Spleen (tissue), 11 donors: ENCODE measurements at regions not wholly inside any gene's neighbourhood (a gene's known extent, or its start where the extent isn't known, plus 50 kb on each side); places are given as distances from the start of the nearest gene placed in this dataset.

ENCODE experiments used
- DNase-seq: peaks from one replicate; pipeline ENCODE4 v3.0.0-alpha.2; 2020
- H3K27ac ChIP-seq, 8 donors: fragments of 200-600 bp; sonication (generic) in 7 of 8; 1 replicate in 4 of 8; 2 replicates in 4 of 8; pipeline versions ENCODE4 v1.5.0 to v1.8.0; 2016 to 2021; ENCODE audit warnings: inconsistent platforms in 4 of 8, mild to moderate bottlenecking in 4 of 8, moderate library complexity in 1 of 8
- H3K27me3 ChIP-seq, 7 donors: fragments of 200-600 bp; sonication (generic) in 6 of 7; replicated peaks in 1 of 7; 1 replicate in 4 of 7; 2 replicates in 3 of 7; pipeline versions ENCODE4 v1.5.0 to v1.8.0; 2016 to 2021; ENCODE audit warnings: inconsistent platforms in 3 of 7, mild to moderate bottlenecking in 1 of 7
- H3K36me3 ChIP-seq, 6 donors: fragments of 200-600 bp; sonication (generic) in 5 of 6; 1 replicate in 4 of 6; 2 replicates in 2 of 6; pipeline versions ENCODE4 v1.5.0 to v1.8.0; 2016 to 2021; ENCODE audit warnings: inconsistent platforms in 2 of 6
- H3K4me1 ChIP-seq, 6 donors: fragments of 200-600 bp; sonication (generic) in 5 of 6; 1 replicate in 3 of 6; 2 replicates in 3 of 6; pipeline versions ENCODE4 v1.5.0 to v1.8.0; 2016 to 2021; ENCODE audit warnings: inconsistent platforms in 3 of 6
- H3K4me3 ChIP-seq, 8 donors: fragments of 200-600 bp; sonication (generic) in 7 of 8; 1 replicate in 4 of 8; 2 replicates in 4 of 8; pipeline versions ENCODE4 v1.5.0 to v1.8.0; 2016 to 2021; ENCODE audit warnings: inconsistent platforms in 4 of 8, mild to moderate bottlenecking in 4 of 8, moderate library complexity in 2 of 8
- H3K9me3 ChIP-seq, 8 donors: fragments of 200-600 bp; sonication (generic) in 7 of 8; 1 replicate in 4 of 8; 2 replicates in 4 of 8; pipeline versions ENCODE4 v1.5.0 to v1.8.0; 2016 to 2021; ENCODE audit warnings: inconsistent platforms in 4 of 8
- POLR2A ChIP-seq, 3 donors: fragments of 450-650 bp; IDR thresholded peaks; one replicate each; pipeline ENCODE4 v1.5.1; 2017; ENCODE audit warnings: antibody characterized with exemption in 3 of 3, mild to moderate bottlenecking in 1 of 3
- POLR2AphosphoS5 ChIP-seq, 3 donors: sonication (generic); formaldehyde crosslinking; IDR thresholded peaks; one replicate each; pipeline ENCODE4 v1.5.1; 2017; ENCODE audit warnings: antibody characterized with exemption in 3 of 3
- WGBS, 5 donors: extraction: QIAGEN DNeasy Blood & Tissue Kit in 3 of 5; methylation state at CpG; one replicate each; pipeline versions ENCODE4 v1.1.5 to v1.1.7; 2013 to 2018; 5-methylcytosine and 5-hydroxymethylcytosine counted together
- intact Hi-C: fragments of 100-400 bp; cut with DNase I; formaldehyde crosslinking; loops from one replicate; pipeline ENCODE4 v1.15.0; 2023; ENCODE audit warnings: low total_unique reads
- TF ChIP-seq, protein P1 (sequence below), 11 experiments: fragments of 200-600 bp in 7 of 11; fragments of 450-650 bp in 4 of 11; sonication (generic) in 4 of 11; IDR thresholded peaks in 8 of 11; conservative IDR thresholded peaks in 3 of 11; 1 replicate in 7 of 11; 2 replicates in 4 of 11; pipeline versions ENCODE4 v1.4.0 to v1.8.0; 2016 to 2021; ENCODE audit warnings: antibody characterized with exemption in 11 of 11, inconsistent platforms in 4 of 11, mild to moderate bottlenecking in 1 of 11
- donor health status: healthy with polysubstance abuse.
- donor health status: DM: no; HTN: no; CAD: no; lungs with moderate emphysema.
- donor health status: DM: no; HTN: no; CAD: no.
- donor health status: Bipolar disorder and iron deficiency.
- donor health status: healthy.
- donor health status: DM: no; HTN: no; CAD: no.
- donor health status: DM: yes; HTN: yes; CAD: no.

DNA sequence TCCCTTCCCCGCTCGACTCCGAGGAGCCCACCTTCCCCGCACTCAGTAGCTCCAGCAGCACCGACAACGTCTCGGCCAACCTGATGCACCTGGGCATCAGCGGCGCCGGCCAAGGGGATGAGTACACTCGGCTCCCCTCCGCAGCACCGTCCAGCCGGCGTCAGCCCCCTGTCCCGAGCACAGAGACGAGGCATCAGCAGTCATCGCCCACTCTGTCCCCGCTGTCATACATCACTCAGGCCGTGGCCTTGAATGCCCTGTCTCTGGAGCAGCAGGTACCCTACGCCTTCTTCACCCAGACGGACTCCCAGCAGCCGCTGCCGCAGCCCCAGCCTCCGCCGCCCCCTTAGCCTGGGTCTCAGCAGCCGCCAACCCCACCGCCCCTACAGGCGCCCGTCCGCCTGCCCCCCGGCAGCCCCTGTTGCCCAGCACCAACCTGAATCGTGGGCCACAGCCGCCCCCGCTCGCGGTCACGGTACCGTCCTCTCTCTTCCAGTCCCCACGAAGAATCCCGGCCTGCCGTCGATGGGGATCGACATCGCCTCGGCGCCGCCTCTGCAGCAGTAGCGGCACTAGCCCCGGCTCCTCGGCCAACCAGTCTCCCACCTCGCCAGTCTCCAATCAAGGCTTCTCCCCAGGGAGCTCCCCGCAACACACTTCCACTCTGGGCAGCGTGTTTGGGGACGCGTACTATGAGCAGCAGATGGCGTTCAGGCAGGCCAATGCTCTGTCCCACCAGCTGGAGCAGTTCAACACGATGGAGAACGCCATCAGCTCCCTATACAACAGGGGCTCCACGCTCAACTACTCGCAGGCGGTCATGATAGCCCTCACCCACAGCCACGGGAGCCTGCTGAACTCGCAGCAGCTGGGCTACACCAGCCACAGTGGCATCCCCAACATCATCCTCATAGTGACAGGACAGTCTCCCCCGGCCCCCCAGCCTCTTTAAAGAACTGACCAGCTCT lies 1195.9 kb upstream of the CHAC2 start:
- 95 to 97% (median 96%) methylated on average over 54 to 65 of the region's 65 CpGs for WGBS, 5 donors
- peak; percentile 66 for DNase-seq
- Histone ChIP-seq H3K27me3 (no peaks in the 10 kb centered on the region), H3K4me1 (no peaks in the 10 kb centered on the region), H3K27ac (no peak overlapping the region), H3K4me3 (no peak overlapping the region), H3K9me3 (peaks cover 0 to 51% (median 42%) of the 10 kb centered on the region in 8 donors), H3K36me3 (no peaks in the 10 kb centered on the region)
- TF ChIP-seq, protein P1, sequence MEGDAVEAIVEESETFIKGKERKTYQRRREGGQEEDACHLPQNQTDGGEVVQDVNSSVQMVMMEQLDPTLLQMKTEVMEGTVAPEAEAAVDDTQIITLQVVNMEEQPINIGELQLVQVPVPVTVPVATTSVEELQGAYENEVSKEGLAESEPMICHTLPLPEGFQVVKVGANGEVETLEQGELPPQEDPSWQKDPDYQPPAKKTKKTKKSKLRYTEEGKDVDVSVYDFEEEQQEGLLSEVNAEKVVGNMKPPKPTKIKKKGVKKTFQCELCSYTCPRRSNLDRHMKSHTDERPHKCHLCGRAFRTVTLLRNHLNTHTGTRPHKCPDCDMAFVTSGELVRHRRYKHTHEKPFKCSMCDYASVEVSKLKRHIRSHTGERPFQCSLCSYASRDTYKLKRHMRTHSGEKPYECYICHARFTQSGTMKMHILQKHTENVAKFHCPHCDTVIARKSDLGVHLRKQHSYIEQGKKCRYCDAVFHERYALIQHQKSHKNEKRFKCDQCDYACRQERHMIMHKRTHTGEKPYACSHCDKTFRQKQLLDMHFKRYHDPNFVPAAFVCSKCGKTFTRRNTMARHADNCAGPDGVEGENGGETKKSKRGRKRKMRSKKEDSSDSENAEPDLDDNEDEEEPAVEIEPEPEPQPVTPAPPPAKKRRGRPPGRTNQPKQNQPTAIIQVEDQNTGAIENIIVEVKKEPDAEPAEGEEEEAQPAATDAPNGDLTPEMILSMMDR (IDR thresholded peaks at IDR 0.05 in 8 of 11, conservative IDR thresholded peaks at IDR 0.05 in 3 of 11) = no peak
- no peak for TF ChIP-seq POLR2A (IDR thresholded peaks at IDR 0.05)
- intact Hi-C loops = no loop called here

DNA sequence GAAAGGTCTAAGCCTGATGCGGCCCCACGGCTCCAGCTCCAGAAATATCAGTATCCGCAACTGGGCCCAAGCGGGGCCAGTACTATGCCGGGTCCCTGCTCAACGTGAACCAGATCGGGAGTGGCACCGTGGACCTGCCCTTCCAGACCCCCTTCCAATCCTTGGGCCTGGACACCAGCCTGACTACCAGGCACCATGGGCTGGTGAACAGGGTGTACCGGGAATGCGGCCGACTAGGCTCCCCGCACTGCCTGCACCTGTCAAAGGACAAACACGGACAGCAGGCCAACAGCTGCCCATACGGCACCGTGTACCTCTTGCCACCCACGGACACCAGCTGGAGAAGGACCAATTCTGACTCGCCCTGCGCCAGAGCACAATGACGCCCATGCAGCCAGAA lies 1196.9 kb upstream of the CHAC2 start:
- TF ChIP-seq, protein P1 (IDR thresholded peaks at IDR 0.05 in 8 of 11, conservative IDR thresholded peaks at IDR 0.05 in 3 of 11) = no peak
- no peak for TF ChIP-seq POLR2AphosphoS5 (IDR thresholded peaks at IDR 0.05)
- TF ChIP-seq POLR2A (IDR thresholded peaks at IDR 0.05) = no peak
- Histone ChIP-seq H3K36me3 (no peaks in the 10 kb centered on the region), H3K9me3 (peaks cover 0 to 53% (median 42%) of the 10 kb centered on the region in 8 donors), H3K4me1 (no peaks in the 10 kb centered on the region), H3K27ac (no peak overlapping the region), H3K27me3 (no peaks in the 10 kb centered on the region), H3K4me3 (no peak overlapping the region)
- intact Hi-C loops = no loop called here
- DNase-seq = peak; percentile 66
- 93 to 98% (median 96%) methylated on average over 18 to 19 of the region's 19 CpGs for WGBS, 5 donors

DNA sequence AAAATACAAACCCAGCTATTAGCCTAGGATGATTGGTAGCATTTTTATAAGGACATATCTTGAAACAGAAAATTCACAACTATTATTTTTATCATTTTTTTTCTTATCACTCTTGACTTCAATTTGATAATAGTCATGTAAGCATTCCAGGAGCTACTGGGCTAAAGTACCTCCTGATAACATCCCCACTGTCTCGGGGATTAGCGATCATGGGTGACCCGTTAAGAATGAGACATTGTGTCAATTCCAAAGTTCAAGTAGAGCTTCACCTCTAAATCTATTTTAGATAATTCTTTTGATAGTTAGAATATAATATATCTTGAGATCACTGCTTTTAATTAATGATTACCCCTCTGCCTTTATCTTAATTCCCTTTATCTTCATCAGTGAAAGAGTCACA lies 1204.5 kb upstream of the CHAC2 start:
- H3K4me3 ChIP-seq = no peak overlapping the region
- no peaks in the 10 kb centered on the region for H3K4me1 ChIP-seq
- WGBS, 5 donors = 50 to 94% (median 75%) methylated on average over 3 of the region's 3 CpGs
- no peak overlapping the region for H3K27ac ChIP-seq
- peaks cover 0 to 8% (median 2%) of the 10 kb centered on the region in 8 donors for H3K9me3 ChIP-seq
- no peak for DNase-seq
- intact Hi-C loops = no loop called here
- no peaks in the 10 kb centered on the region for H3K27me3 ChIP-seq
- no peak for TF ChIP-seq POLR2AphosphoS5 (IDR thresholded peaks at IDR 0.05)
- TF ChIP-seq, protein P1 (IDR thresholded peaks at IDR 0.05 in 8 of 11, conservative IDR thresholded peaks at IDR 0.05 in 3 of 11) = no peak
- TF ChIP-seq POLR2A (IDR thresholded peaks at IDR 0.05) = no peak
- no peaks in the 10 kb centered on the region for H3K36me3 ChIP-seq

DNA sequence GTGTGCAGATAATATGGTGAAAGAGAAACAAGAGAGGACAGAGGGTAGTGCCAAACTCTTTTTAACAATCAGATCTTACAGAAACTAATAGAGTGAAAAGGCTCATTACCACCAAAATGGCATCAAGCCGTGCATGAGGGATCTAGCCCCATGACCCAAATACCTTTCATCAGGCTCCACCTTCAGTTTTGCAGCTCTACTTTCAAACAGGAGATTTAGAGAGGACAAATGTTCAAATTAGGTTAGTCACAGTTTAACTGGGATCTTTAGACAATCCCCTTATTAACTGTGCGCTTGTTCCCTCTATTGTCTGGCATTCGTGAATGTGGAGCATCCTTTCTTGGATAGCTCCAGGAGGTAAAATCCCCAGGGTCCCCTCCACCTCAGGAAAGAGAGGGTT lies 1209.3 kb upstream of the CHAC2 start:
- H3K27me3 ChIP-seq = no peaks in the 10 kb centered on the region
- no peak for DNase-seq
- peaks cover 0 to 4% (median 0%) of the 10 kb centered on the region in 8 donors for H3K9me3 ChIP-seq
- no peak overlapping the region for H3K4me3 ChIP-seq
- 67 to 94% (median 87%) methylated on average over 3 of the region's 3 CpGs for WGBS, 5 donors
- no peaks in the 10 kb centered on the region for H3K4me1 ChIP-seq
- TF ChIP-seq POLR2AphosphoS5 (IDR thresholded peaks at IDR 0.05) (no peak), POLR2A (IDR thresholded peaks at IDR 0.05) (no peak)
- TF ChIP-seq, protein P1 (IDR thresholded peaks at IDR 0.05 in 8 of 11, conservative IDR thresholded peaks at IDR 0.05 in 3 of 11) = no peak
- H3K27ac ChIP-seq = no peak overlapping the region
- intact Hi-C loops = loop anchor here (2.0 kb wide), 1 partner anchor 37 kb away; no protein-coding TSS in a partner anchor
- H3K36me3 ChIP-seq = no peaks in the 10 kb centered on the region
